NOMO-1 treated with dmso at 0.1 percent for 144 hours (cell line): ENCODE measurements at regions not wholly inside any gene's neighbourhood (a gene's known extent, or its start where the extent isn't known, plus 50 kb on each side); places are given as distances from the start of the nearest gene placed in this dataset.
"Not testable (repeated sequence)": the region's sequence is repeated elsewhere in the genome, so short reads cannot be mapped to it uniquely, and the experiment has no call there.

ENCODE experiments used
- DNase-seq: peaks from one replicate; lab custom pipeline; 2025; ENCODE audit not compliant: unreplicated experiment; lab: John Stamatoyannopoulos, UW

DNA sequence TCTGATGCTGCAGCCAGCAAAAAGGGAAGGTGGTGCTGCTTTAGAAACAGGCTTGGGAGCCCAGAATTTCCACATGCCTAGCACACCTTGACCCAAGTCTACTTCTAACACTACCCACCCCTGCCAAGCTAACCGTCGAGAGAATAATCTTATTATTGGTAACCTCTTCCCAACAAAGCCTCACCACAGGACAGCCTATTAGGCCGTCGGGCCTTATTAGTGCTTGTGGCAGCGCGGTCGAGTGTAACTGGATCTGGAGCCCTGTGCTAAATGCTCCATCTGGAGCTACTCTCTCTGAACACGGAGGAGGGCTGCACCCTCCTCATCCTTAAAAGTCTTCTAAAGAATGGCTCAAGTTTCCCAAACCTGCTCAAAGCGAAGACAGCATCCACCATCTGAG, 165.5 kb upstream of the NFIA start:
- DNase-seq, result no peak

DNA sequence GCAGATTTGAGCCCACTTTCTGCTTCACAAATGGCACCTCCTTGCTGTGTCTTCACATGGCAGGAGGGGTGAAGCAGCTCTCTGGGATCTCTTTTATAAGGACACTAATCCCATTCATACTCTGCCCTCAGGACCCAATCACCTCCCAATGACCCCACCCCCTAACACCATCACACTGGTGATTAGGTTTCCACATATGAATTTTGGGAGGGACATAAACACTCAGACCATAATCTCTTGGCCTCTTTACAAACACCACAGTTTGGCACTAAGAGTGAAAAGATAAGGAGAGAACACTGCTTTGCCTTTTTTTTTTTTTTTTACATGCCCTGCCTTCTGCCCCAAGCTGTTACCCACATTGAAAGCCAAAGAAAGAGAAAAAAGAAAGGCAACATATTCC, 166.2 kb upstream of the NFIA start:
- no peak for DNase-seq

DNA sequence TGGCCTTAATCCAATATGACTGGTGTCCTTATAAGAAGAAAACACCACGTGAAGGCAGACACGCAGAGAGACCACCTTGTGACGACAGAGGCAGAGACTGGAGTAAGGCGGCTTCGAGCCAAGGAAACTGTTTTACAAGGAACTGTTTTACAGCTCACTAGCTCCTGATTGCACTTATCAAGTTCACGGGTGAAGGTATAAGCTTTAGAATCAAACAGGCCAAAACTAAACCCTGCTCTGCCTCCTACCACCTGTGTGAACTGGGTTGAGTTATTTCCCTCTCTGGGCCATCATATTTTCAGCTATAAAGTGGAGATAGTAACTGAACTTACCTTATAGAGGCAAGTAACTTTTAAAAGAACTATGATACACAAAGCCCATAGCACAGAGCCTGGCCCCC, 166.9 kb upstream of the NFIA start:
- DNase-seq, result no peak

DNA sequence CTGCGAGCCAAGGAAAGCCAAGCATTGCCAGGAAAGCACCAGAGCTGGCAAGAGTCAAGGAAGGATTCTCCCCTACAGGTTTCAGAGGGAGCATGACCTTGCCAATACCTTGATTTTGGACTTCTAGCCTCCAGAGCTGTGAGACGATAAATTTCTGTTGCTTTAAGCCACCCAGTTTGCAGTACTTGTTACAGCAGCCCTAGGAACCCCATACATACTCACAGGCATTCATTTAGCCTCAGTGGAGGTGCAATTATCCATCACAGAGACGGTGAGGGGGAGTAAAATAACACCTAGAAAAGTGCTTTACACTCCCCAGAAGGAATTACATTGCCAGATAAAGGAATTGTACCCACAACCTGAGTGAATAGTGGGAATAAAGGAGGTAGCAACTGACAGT, 167.4 kb upstream of the NFIA start:
- DNase-seq, result no peak

DNA sequence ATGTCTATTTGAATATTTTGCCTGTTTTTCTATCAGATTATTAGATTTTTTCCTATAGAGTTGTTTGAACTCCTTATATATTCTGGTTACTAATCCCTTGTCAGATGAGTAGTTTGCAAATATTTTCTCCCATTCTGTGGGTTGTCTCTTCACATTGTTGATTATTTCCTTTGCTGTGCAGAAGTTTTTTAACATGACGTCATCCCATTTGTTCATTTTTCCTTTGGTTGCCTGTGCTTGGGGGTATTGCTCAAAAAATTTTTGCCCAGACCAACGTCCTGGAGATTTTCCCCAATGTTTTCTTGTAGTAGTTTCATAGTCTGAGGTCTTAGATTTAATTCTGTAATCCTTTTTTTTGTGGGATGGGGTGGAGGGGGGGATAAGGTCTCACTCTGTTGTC, 168.7 kb upstream of the NFIA start:
- DNase-seq, result not testable (repeated sequence)

DNA sequence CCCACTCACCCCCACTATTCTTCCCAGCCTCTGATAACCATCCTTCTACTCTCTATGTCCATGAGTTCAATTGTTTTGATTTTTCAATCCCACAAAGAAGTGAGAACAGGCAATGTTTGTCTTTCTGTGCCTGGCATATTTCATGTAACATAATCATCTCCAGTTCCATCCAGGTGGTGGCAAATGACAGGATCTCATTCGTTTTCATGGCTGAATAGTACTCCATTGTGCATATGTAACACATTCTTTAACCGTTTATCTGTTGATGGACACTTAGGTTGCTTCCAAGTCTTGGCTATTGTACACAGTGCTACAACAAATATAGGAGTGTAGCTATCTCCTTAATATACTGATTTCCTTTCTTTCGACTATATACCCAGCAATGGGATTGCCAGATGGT, 169.3 kb upstream of the NFIA start:
- DNase-seq, result no peak

DNA sequence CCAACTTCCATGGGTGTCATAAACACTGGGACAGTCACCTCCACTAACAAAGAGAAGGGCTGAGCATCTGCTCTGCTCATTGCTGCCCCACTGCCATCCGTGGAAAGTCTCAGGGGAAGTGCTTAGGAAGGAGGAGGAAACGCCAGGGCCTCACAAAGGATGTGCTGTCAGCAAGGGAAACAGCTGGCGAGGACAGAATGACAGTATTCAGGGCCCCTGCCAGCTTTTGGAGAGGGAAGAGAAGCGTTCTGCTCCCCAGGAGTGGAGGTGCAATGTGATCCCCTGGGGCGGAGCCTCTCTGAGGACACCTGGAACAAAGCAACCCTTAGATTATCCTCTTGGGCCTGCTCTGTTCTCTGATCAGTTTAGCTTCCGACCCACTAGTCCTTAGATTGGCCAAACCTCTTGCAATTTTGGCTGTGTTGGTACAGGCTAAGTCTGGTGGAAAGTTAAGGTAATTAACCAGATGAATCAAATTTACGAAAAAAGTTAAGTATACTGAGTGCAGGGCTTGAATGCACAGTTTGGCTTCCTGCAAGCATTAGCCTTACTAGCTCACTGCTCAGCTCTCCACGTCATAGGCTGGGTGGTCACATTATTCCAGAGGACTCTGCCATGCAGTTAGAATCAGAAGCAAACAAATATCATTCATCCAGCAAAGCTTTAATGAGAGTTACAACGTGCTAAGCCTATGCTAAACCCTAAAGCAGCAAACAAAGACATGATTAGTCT, 170.2 kb upstream of the NFIA start:
- no peak for DNase-seq

DNA sequence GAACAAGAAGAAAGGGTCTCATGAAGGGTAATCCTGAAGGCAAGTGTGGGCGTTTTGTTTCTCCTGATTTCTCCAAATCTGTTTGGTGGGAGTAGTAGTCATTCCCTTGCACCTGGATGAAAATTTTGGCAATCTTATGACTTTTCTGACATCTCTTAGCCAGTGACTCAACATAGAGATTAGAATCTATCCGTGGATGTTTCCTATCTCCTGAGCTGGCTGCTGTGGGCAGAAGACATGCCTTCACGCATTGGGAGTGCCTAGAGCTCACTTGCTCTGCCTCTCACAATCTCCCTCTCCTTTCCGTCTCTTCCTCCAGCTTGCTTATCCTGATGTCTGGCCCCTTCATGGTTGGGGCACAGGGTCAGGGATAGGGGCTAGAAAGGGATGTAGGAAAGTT, 174.2 kb upstream of the NFIA start:
- no peak for DNase-seq

DNA sequence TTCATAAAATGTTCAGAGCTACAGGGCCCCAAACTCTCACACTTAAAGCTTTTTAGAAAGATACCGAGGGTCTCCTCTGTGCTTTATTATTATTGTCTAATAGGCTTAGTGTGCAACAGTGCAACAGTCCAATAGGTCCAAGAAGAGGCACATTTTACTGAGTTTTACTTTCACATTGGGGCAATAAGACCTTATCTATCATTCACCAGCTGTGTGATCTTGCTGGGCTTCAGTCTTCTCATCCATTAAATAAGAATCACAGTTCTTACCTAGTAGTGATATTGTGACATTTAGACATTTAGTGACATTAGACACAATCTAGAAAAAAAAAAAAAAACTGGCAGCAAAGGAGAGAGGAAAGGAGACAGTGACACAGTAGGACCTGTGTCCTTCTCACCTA, 175.8 kb upstream of the NFIA start:
- DNase-seq, result no peak

DNA sequence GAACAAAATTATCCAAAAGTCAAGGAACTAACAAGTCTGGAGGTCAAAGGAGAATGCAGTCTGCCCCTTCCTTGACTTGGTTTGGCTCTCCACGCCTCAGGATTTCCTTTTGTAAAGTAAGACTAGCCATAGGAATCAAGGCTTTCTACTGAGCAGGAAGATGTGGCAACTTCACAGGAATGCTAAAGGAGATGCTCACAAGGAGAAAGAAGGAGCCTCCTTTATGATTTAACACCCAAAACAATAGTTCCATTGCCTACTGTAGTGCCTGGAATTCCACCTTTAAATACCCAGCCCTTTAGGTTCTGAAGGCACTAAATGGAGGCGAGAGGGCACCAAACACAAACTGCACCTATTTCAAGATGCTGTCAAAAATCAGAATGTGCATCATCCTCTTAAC, 176.3 kb upstream of the NFIA start:
- DNase-seq, result no peak

DNA sequence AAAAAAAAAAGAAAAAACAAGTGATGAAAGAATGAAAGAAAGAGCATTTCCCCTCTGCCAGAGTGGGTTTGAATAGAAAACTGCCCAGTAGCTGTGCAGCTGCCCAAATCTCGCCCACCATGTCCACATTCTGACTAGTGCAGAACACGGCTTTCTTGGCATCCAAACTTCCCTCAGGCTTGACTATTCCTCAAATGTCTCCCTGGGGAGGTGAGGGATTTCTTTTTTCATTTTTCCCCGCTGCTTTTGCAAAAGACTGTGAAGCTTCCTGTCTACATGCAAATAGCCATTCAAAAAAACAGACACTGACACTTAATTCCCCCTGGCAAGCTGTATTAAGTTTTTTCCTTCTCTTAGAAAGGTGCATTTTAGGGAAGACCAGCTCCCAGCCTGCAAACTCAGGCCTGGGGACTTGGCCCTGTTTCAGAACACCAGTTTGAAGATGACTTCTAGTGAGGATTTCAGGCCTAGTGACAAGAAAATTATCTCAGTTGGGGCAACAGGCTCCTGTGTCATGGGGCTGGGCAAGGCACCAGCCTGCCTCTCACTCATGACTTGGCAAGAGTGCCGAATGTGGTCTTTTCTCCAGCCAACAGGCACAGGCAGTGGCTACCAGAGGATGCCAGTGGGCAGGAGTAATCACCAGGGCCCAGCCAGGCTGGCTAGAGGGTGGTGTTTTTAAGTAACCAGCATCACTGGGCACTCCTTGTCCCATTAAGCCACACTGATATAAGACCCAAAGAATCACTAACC, 178.1 kb upstream of the NFIA start:
- DNase-seq, result no peak

DNA sequence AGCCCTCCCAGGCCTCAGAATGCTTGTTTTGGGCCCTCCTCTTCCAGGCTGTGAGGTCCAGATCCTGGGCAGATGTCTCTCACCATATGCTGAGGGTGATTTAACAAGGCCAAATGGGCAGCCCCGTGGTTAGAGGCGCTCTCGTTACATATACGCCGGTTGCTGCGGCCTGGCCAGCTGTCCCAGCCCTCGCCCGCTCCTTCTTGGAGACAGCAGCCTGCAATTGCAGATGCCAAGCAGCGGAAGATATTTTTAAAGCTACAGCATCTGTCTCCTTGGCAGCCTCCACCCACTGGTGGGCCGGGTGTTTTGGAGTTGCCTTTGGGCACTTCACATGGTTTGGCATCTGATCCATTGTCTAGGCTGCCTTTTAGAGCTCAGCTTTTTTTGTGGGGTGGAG, 178.8 kb upstream of the NFIA start:
- no peak for DNase-seq

DNA sequence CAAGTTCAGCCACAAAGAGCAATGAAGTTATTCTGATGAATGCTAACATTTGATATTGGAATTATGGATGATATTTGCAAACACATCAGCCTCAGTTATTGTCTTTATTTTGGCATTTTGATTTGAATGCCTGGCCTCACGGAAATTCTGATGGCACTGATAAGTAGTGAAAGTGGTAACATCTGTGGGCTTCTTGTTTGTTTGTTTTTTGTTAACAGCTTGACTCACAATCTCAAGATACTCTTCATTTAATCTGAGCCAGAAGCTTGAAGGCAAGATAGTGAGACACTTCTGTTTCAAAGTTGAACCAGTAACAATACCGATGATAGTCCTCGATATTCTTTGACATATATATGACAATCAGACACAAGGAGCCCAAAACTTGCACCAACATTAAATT, 182.9 kb upstream of the NFIA start:
- DNase-seq, result no peak

DNA sequence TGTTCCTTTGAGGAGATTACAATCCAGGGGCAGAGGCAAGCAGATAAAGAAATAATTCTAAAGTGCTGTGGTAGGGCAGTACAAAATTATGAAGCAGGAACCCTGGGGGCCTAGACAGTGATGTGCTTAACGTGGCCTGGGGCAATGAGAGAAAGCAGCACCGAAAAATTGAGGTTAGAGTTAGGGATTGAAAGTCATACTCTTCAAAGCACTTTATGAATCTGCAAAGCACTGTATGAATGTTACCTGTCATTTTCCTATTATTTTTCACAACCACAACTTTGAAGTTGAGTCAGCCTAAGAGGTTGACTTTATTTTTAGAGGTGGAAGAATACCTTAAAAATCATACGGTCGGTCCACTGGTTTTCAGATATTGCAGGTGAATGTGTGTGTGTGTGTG, 183.4 kb upstream of the NFIA start:
- DNase-seq, result no peak

DNA sequence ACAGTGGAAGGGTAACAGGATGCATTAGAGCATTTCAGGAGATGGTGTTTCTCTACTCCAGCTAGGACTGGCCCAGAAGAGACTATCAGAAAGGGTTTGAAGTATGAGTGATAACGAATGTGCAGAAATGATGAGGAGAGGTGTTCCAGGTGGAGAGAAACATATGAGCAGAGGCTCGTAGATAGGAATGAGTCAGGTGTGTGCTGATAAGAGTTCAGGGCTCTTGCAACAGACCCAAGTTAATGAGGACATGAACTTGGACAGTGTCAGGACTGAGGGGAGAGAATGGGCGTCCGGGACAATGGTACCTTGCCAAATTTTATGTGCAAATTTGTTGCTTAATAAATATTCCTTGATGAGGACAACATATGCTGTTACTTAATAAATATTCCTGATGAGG, 183.9 kb upstream of the NFIA start:
- no peak for DNase-seq

DNA sequence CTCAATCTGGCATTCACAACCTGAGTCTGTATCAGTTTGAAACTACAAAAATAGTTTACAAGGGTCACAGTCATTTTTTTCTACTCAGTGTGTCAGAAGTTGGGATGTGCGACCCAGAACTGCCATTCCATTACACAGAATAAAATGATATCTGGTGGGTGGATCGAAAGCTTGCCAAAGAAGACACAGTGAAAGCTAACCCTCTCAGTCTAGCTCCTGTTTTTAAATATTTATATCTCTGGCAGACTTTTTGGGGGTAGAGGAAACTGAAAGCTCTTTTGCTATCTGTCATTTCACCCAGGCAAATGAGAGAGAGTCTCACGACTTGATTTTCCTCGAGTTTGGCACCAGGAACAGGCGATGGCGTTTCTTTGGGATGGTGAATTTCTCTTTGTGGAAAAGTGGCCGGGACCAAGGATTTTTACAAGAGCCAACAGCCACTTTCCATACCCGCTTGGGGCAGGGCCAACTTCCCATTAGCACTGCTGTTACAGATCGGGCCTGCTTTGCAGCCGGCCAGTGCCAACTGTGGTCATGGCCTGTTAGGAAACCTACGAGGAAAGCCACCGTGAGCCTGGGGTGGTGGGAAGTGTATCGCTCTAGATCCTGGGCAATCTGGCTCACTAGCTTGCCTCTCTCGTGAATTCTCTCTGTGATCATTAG, 185.5 kb upstream of the NFIA start:
- DNase-seq, result no peak

DNA sequence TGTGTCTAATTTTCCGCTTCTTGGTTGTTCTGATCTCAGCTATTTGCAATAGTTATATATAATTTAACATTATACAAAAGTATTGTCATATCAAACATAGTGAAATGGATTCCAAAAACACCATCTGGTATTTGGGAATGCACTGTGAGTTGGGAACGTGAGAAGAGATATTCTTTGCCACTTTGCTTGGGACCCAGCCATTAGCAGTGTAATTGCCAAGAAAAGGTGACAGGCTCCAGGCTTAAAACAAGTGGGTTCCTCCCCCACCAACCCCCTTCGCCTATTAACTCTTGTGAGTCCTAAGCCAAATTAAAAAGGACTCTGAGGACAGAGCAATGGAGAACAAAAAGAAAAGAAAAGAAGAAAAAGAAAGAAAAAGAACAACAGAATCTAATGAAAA, 186.7 kb upstream of the NFIA start:
- DNase-seq, result no peak

DNA sequence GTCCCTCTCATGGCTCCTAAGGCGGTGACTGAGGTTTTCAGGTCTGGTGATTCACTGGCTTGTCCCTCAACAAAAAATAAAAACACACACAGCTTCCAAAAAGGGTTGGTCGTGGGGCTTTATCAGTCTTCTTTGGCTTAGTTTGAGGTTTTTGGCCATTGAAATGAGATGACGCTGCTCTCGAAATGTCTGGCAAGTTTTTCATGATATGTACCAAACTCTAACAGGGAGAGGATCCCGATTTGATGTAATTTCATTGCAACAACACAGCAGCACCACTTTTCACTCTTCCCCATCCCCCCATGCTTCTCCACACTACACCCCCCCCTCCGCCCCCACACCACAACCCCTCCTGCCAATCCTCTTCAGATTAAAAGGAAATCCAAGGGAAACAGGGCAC, 187.1 kb upstream of the NFIA start:
- DNase-seq, result no peak

DNA sequence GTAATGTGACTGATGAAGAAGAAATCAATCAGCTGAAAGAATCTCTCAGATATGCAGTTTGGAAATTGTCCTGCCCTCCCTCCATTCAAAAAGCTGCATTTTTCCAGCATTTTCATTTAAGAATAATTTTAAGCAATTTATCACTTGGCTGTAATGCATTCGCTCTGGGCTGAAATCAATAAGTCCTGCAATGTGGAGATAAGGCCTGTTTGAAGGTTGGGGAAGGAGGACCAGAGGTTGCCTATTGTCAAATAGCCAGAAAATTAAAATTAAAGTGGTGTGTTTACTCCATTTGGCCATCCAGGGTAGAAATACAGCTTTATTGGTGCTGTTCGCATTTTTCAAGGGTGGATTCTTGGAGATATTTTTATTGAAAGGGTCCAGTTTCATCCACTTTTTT, 187.6 kb upstream of the NFIA start:
- DNase-seq, result no peak

DNA sequence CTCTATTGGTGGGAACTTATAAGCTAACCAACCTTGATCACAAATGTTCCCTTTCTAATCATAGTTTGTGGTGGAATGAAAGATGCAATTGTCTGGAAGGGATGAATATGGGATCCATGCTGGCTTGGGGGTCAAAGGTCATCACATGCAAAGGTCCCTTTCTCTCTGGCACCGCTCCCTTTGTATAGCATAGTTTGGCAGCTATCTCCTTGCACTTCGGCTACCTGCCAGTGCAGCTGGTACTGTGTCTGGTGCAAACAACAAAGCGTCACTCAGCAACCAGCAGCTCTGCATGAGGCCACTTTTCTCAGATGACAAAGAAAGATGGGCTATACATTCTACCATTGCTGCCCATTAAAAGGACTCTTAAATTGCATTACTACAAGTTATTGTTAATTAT, 188.2 kb upstream of the NFIA start:
- DNase-seq, result no peak

DNA sequence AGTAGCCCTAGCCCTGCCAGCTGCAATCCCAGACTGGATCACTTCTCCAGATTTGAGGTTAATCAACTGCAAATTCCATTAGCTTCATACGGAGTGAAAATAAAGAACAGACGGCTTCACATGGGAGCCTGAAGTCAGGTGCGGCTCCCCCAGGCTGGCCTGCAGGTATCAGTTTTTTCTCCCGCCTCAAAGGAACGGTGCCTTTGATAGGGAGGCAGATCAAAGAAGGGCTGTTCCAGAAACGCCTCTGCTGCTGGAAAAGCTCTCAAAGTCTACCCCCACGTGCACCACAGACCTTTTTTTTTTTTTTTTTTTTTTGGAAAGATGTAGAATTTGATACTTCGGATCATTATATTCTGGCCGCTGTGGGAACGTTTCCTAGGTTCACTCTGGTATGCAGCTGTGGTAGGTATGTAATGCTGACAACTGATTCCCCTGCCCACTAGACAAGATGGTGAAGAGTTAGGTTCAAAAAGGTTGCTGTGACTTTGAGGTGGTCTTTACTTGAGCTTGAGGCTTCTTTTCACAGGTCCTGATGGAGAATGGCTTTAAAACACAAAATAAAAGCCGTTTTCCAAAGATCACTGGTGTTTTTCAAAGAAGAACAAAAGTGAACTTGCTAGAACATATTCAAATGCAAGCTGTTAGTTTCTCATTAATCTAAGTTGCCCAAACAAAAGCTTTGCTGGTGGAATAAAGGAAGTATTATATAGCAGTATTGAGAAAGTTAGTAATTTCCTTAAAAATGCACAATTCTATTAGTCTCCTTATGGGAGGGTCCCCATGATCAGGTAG, 189.0 kb upstream of the NFIA start:
- DNase-seq, result no peak

DNA sequence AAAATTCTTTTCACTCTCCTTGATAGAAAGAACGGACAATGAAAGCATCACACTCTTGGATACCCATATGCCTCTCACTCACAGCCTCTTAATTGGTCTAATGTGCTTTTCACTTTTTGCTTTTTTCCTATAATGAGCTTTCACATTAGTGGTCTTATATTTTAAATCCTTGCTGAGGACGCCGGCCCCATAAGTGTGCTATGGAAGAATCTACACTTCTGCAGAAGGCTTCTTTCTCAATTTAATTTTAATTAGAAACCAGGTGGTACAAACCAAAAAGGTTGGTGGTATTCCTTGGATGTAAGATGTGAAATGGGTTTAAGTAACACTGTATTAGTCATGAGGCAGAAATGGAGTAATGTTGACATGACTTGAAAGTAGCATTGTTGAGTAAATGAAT, 190.6 kb upstream of the NFIA start:
- no peak for DNase-seq
